Omental fat pad (tissue), 3 donors: ENCODE measurements at regions not wholly inside any gene's neighbourhood (a gene's known extent, or its start where the extent isn't known, plus 50 kb on each side); places are given as distances from the start of the nearest gene placed in this dataset.

Experiments used
- ATAC-seq: fragments of 150-250 bp; one replicate; pipeline ENCODE4 v1.9.1; 2016; ENCODE audit warnings: mild to moderate bottlenecking, moderate library complexity; ENCODE audit not compliant: low FRiP score
- DNase-seq: peaks from one replicate; pipeline ENCODE4 v3.0.0-alpha.2; 2019; ENCODE audit warnings: low spot score
- CTCF ChIP-seq, 3 donors: fragments of 450-650 bp; IDR thresholded peaks; one replicate each; pipeline ENCODE4 v1.5.1; 2016 to 2017; ENCODE audit warnings: antibody characterized with exemption in 3 of 3, mild to moderate bottlenecking in 3 of 3, moderate library complexity in 2 of 3

- DNase-seq (no peak), ATAC-seq (no peak)
- TF ChIP-seq CTCF (IDR thresholded peaks at IDR 0.05) = no peak
Observed at GRCh38 chr9:89655990-89656657, 51.3 kb downstream of the GADD45G start.

GRCh38 chr9:89657295-89657694 lies 52.5 kb downstream of the GADD45G start:
- DNase-seq (no peak), ATAC-seq (no peak)
- TF ChIP-seq CTCF (IDR thresholded peaks at IDR 0.05) = no peak

- DNase-seq (no peak), ATAC-seq (no peak)
- TF ChIP-seq CTCF (IDR thresholded peaks at IDR 0.05) = no peak
Observed at GRCh38 chr9:89657765-89658164, 53.0 kb downstream of the GADD45G start.

- no peak for ATAC-seq
- DNase-seq = no peak
- TF ChIP-seq CTCF (IDR thresholded peaks at IDR 0.05) = no peak
Observed at GRCh38 chr9:89658401-89658800, 53.6 kb downstream of the GADD45G start.

- no peak for DNase-seq
- TF ChIP-seq CTCF (IDR thresholded peaks at IDR 0.05) = no peak
Observed at GRCh38 chr9:89658931-89659330, 54.1 kb downstream of the GADD45G start.

GRCh38 chr9:89659473-89659872 lies 54.7 kb downstream of the GADD45G start:
- no peak for TF ChIP-seq CTCF (IDR thresholded peaks at IDR 0.05)
- ATAC-seq (no peak), DNase-seq (no peak)

More at GRCh38 chr9:89658931-89659330, 54.1 kb downstream of the GADD45G start:
- no peak for ATAC-seq

- no peak for ATAC-seq
- TF ChIP-seq CTCF (IDR thresholded peaks at IDR 0.05) = no peak
- DNase-seq = no peak
Observed at GRCh38 chr9:89659891-89660685, 55.3 kb downstream of the GADD45G start.
